Retinal pigment epithelial cell (primary cell): ENCODE measurements at regions not wholly inside any gene's neighbourhood (a gene's known extent, or its start where the extent isn't known, plus 50 kb on each side); places are given as distances from the start of the nearest gene placed in this dataset.

Source experiments
- DNase-seq: peaks from one replicate; pipeline ENCODE4 v3.0.0-alpha.2; 2010; ENCODE audit warnings: low read depth
- H3K4me3 ChIP-seq: 2 replicates; pipeline ENCODE4 v1.5.1; 2011; ENCODE audit warnings: mild to moderate bottlenecking, low read length, control low read depth, moderate library complexity
- CTCF ChIP-seq: conservative IDR thresholded peaks from 2 replicates; pipeline ENCODE4 v1.5.1; 2011; ENCODE audit warnings: low read depth, low read length, control low read depth, inconsistent platforms

- no peak for DNase-seq
- no peak for TF ChIP-seq CTCF
These were observed 415.2 kb upstream of the KAZN start for GRCh38 chr1:14183329-14183728.

GRCh38 chr1:14184454-14184853 is 414.0 kb upstream of the KAZN start:
- no peak overlapping the region for H3K4me3 ChIP-seq
- DNase-seq = no peak
- no peak for TF ChIP-seq CTCF

More at GRCh38 chr1:14183329-14183728, 415.2 kb upstream of the KAZN start:
- H3K4me3 ChIP-seq = no peak overlapping the region

- TF ChIP-seq CTCF = no peak
- no peak for DNase-seq
- H3K4me3 ChIP-seq = no peak overlapping the region
These were observed 409.1 kb upstream of the KAZN start for GRCh38 chr1:14189381-14189780.

GRCh38 chr1:14190508-14190907 is 408.0 kb upstream of the KAZN start:
- TF ChIP-seq CTCF = no peak
- DNase-seq = peak; percentile 39

GRCh38 chr1:14194511-14194910 is 404.0 kb upstream of the KAZN start:
- TF ChIP-seq CTCF = no peak
- DNase-seq = no peak
- no peak overlapping the region for H3K4me3 ChIP-seq

More at GRCh38 chr1:14190508-14190907, 408.0 kb upstream of the KAZN start:
- no peak overlapping the region for H3K4me3 ChIP-seq

GRCh38 chr1:14205066-14205465 is 393.4 kb upstream of the KAZN start:
- no peak for TF ChIP-seq CTCF
- H3K4me3 ChIP-seq = no peak overlapping the region
- DNase-seq = no peak

GRCh38 chr1:14215151-14215550 is 383.3 kb upstream of the KAZN start:
- no peak overlapping the region for H3K4me3 ChIP-seq
- no peak for TF ChIP-seq CTCF
- DNase-seq = no peak
